ENCODE measurements at regions not wholly inside any gene's neighbourhood (a gene's known extent, or its start where the extent isn't known, plus 50 kb on each side); places are given as distances from the start of the nearest gene placed in this dataset.

DNA sequence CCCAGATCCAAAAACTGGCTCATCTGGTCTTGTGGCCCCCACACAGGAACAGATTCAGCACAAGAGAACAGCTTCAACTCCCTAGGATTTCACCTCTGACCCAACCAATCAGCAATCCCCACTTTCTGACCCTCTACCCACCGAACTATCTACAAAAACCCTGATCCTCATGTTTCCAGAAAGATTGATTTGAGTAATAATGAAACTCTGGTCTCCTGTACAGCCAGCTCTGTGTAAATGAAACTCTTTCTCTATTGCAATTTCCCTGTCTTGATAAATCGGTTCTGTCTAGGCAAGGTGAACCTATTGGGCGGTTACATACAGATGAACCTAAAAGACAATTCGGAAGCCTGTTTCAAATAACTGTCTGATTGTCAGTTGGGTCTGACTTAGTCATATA lies 847.6 kb upstream of the ALCAM start:
- no peaks in the 10 kb centered on the region for H4K20me1 ChIP-seq (ENCODE audit: low read depth)
- no peak for DNase-seq (ENCODE audit: low spot score)
- peaks cover 4% of the 10 kb centered on the region for H3F3A ChIP-seq (ENCODE audit: low read depth)

DNA sequence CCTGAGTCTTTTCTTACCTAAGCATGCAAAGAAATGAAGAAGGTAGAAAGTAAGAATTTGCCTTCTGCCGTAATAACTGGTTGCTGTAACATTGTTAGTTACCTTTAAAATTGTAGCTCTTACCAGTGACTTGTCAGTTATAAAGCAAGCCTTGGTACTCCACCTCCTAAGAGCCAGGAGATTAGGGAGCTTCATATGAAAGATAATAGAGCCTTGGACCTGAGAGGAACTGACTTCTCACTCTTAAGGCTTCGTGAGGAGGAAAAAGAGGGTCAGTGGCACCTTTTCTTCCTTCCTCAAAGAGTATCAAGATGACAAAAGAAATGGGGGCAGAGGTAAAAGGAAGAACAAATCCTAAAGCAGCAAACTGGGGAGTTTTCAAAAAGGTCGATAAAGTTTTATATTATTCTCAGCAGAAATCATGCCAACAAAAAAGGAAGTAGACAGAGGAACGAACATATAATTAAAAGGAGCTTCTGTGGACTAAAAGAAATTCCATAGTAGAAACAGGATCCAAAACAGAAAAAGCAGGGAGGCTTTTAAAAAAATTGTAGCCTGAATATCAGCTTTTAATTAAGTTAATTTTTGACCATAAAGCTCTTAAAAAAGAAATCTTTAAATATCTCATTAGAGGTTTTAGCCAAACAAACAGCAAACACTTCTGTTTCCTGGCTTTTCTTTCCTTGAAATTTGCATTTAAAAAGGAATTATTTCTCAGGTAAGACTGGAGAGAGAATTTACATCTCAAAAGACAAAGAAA lies 847.1 kb upstream of the ALCAM start:
- Histone ChIP-seq H3K4me1 (peaks cover 7% of the 10 kb centered on the region), H3K79me2 (ENCODE audit: low read depth) (no peaks in the 10 kb centered on the region), H3K27me3 (no peaks in the 10 kb centered on the region), H3K4me3 (no peak overlapping the region), H3K9ac (no peak overlapping the region), H4K20me1 (ENCODE audit: low read depth) (no peaks in the 10 kb centered on the region), H3K27ac (no peak overlapping the region), H3K9me3 (ENCODE audit: low read depth) (no peaks in the 10 kb centered on the region), H3F3A (ENCODE audit: low read depth) (peaks cover 4% of the 10 kb centered on the region), H3K36me3 (no peaks in the 10 kb centered on the region), H2AFZ (replicated peaks) (peak overlapping the region; percentile 87), H3K4me2 (no peak overlapping the region)
- Mint-ChIP-seq H3K9me3 (no peaks in the 10 kb centered on the region), H3K27me3 (ENCODE audit: insufficient read depth, low read depth) (no peaks in the 10 kb centered on the region), H3K4me3 (no peak overlapping the region), H3K27ac (no peak overlapping the region), H3K36me3 (peaks cover 2% of the 10 kb centered on the region), H3K4me1 (no peaks in the 10 kb centered on the region)
- TF ChIP-seq, protein P1, sequence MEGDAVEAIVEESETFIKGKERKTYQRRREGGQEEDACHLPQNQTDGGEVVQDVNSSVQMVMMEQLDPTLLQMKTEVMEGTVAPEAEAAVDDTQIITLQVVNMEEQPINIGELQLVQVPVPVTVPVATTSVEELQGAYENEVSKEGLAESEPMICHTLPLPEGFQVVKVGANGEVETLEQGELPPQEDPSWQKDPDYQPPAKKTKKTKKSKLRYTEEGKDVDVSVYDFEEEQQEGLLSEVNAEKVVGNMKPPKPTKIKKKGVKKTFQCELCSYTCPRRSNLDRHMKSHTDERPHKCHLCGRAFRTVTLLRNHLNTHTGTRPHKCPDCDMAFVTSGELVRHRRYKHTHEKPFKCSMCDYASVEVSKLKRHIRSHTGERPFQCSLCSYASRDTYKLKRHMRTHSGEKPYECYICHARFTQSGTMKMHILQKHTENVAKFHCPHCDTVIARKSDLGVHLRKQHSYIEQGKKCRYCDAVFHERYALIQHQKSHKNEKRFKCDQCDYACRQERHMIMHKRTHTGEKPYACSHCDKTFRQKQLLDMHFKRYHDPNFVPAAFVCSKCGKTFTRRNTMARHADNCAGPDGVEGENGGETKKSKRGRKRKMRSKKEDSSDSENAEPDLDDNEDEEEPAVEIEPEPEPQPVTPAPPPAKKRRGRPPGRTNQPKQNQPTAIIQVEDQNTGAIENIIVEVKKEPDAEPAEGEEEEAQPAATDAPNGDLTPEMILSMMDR (IDR thresholded peaks at IDR 0.05) = no peak
- TF ChIP-seq EZH2phosphoT487 (IDR thresholded peaks at IDR 0.05) (no peak), EZH2 (IDR thresholded peaks at IDR 0.05) (no peak)
- DNase-seq (ENCODE audit: low spot score) = no peak

More for the DNA sequence above, 847.6 kb upstream of the ALCAM start:
- H3K27me3 ChIP-seq = no peaks in the 10 kb centered on the region
- no peaks in the 10 kb centered on the region for H3K9me3 ChIP-seq (ENCODE audit: low read depth)
- H3K4me1 ChIP-seq = peaks cover 7% of the 10 kb centered on the region
- Mint-ChIP-seq H3K4me3 (no peak overlapping the region), H3K27ac (no peak overlapping the region), H3K27me3 (ENCODE audit: insufficient read depth, low read depth) (no peaks in the 10 kb centered on the region), H3K36me3 (peaks cover 2% of the 10 kb centered on the region), H3K4me1 (no peaks in the 10 kb centered on the region), H3K9me3 (no peaks in the 10 kb centered on the region)
- no peak overlapping the region for H3K27ac ChIP-seq
- peak overlapping the region; percentile 87 for H2AFZ ChIP-seq (replicated peaks)
- H3K4me2 ChIP-seq = no peak overlapping the region
- H3K36me3 ChIP-seq = no peaks in the 10 kb centered on the region
- H3K79me2 ChIP-seq (ENCODE audit: low read depth) = no peaks in the 10 kb centered on the region
- no peak overlapping the region for H3K4me3 ChIP-seq
- TF ChIP-seq, protein P1 (IDR thresholded peaks at IDR 0.05) = no peak
- TF ChIP-seq EZH2phosphoT487 (IDR thresholded peaks at IDR 0.05) = no peak
- TF ChIP-seq EZH2 (IDR thresholded peaks at IDR 0.05) = no peak
- H3K9ac ChIP-seq = no peak overlapping the region

DNA sequence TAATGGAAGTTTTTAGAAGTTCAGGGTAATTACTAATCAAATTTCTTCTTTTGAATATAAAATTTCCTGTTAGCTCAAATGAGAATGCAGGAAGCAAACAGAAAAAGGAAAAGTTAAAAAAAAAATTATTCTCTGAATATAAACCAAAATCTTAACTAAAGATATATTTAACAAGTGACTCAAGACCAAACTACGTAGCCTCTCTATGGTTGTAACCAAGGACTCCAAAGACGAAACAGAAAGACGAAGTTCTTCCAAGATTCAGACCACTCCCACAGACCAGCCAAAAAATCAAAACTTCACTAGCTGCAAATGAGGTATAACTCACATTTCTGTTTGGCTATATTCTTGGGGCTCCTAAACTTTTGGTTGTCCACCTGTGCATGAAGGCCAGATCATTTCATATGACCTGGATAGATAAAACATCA lies 846.5 kb upstream of the ALCAM start:
- Mint-ChIP-seq H3K27ac (no peak overlapping the region), H3K36me3 (peaks cover 2% of the 10 kb centered on the region), H3K9me3 (no peaks in the 10 kb centered on the region), H3K4me1 (no peaks in the 10 kb centered on the region), H3K4me3 (no peak overlapping the region), H3K27me3 (ENCODE audit: insufficient read depth, low read depth) (no peaks in the 10 kb centered on the region)
- H3K4me2 ChIP-seq = no peak overlapping the region
- no peaks in the 10 kb centered on the region for H4K20me1 ChIP-seq (ENCODE audit: low read depth)
- peaks cover 4% of the 10 kb centered on the region for H3F3A ChIP-seq (ENCODE audit: low read depth)
- no peaks in the 10 kb centered on the region for H3K79me2 ChIP-seq (ENCODE audit: low read depth)
- no peaks in the 10 kb centered on the region for H3K27me3 ChIP-seq
- H2AFZ ChIP-seq (replicated peaks) = no peak overlapping the region
- no peak for TF ChIP-seq EZH2phosphoT487 (IDR thresholded peaks at IDR 0.05)
- no peak for TF ChIP-seq EZH2 (IDR thresholded peaks at IDR 0.05)
- TF ChIP-seq, protein P1 (IDR thresholded peaks at IDR 0.05) = no peak
- no peak overlapping the region for H3K4me3 ChIP-seq
- no peaks in the 10 kb centered on the region for H3K9me3 ChIP-seq (ENCODE audit: low read depth)
- peaks cover 7% of the 10 kb centered on the region for H3K4me1 ChIP-seq
- H3K9ac ChIP-seq = no peak overlapping the region
- no peak for DNase-seq (ENCODE audit: low spot score)
- H3K27ac ChIP-seq = no peak overlapping the region
- H3K36me3 ChIP-seq = no peaks in the 10 kb centered on the region

Data from neural progenitor cell (in vitro differentiated cells).